Lower leg skin (tissue), 4 donors: ENCODE measurements at regions not wholly inside any gene's neighbourhood (a gene's known extent, or its start where the extent isn't known, plus 50 kb on each side); places are given as distances from the start of the nearest gene placed in this dataset.

Experiments used
- DNase-seq, 2 donors: peaks; one replicate each; pipeline ENCODE4 v3.0.0-alpha.2; 2019; ENCODE audit warnings: low spot score in 2 of 2
- H3K4me3 ChIP-seq: fragments of 200-600 bp; sonication (generic); 2 replicates; pipeline ENCODE4 v1.5.1; 2017; ENCODE audit warnings: mild to moderate bottlenecking, low read depth; ENCODE audit not compliant: poor library complexity, severe bottlenecking
- POLR2A ChIP-seq, 2 donors: fragments of 450-650 bp; IDR thresholded peaks; one replicate each; pipeline ENCODE4 v1.6.1; 2016 to 2017; ENCODE audit warnings: antibody characterized with exemption in 2 of 2, mild to moderate bottlenecking in 1 of 2, moderate library complexity in 1 of 2
- WGBS, 2 donors: methylation state at CpG; one replicate each; pipeline ENCODE4 v1.1.5; 2018; 5-methylcytosine and 5-hydroxymethylcytosine counted together
- intact Hi-C: fragments of 100-400 bp; cut with DNase I; formaldehyde crosslinking; loops from one replicate; pipeline ENCODE4 v1.15.0; 2023; ENCODE audit warnings: low total_unique reads
- TF ChIP-seq, protein P1 (sequence below), 3 donors: fragments of 450-650 bp; IDR thresholded peaks; one replicate each; pipeline ENCODE4 v1.5.1; 2016; ENCODE audit warnings: antibody characterized with exemption in 3 of 3, mild to moderate bottlenecking in 3 of 3, moderate library complexity in 2 of 3

- TF ChIP-seq, protein P1, sequence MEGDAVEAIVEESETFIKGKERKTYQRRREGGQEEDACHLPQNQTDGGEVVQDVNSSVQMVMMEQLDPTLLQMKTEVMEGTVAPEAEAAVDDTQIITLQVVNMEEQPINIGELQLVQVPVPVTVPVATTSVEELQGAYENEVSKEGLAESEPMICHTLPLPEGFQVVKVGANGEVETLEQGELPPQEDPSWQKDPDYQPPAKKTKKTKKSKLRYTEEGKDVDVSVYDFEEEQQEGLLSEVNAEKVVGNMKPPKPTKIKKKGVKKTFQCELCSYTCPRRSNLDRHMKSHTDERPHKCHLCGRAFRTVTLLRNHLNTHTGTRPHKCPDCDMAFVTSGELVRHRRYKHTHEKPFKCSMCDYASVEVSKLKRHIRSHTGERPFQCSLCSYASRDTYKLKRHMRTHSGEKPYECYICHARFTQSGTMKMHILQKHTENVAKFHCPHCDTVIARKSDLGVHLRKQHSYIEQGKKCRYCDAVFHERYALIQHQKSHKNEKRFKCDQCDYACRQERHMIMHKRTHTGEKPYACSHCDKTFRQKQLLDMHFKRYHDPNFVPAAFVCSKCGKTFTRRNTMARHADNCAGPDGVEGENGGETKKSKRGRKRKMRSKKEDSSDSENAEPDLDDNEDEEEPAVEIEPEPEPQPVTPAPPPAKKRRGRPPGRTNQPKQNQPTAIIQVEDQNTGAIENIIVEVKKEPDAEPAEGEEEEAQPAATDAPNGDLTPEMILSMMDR (IDR thresholded peaks at IDR 0.05), result no peak
- TF ChIP-seq POLR2A (IDR thresholded peaks at IDR 0.05), result no peak
- DNase-seq, result peak in 1 of 2 donors; percentile 17
- 52 to 57% methylated on average over 5 of the region's 5 CpGs for WGBS, 2 donors
- H3K4me3 ChIP-seq, result no peak overlapping the region
- intact Hi-C loops, result no loop called here
Observed at GRCh38 chr14:66425402-66425801, 60.8 kb upstream of the CCDC196 start.

DNA sequence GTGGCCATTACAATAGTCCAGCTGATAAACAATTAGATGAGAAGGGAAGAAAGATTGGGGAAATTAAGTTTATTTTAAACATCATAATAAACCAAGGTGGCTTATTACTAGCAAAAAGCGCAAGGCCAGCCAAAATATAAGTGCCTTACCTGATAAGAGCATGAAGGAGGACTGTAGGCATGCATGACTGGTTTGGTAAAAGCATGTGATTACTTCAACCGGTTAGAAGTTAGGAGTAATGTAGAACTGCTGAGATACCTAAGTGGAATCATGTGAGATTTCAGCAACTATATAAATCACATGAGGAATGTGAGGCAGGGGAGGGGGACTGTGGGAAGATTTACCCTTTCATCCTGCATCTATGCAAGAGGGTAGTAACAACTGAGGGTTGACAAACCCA is 59.7 kb upstream of the CCDC196 start:
- H3K4me3 ChIP-seq, result no peak overlapping the region
- DNase-seq, result no peak
- no peak for TF ChIP-seq POLR2A (IDR thresholded peaks at IDR 0.05)
- TF ChIP-seq, protein P1 (IDR thresholded peaks at IDR 0.05), result no peak
- intact Hi-C loops, result no loop called here
- 47 to 50% methylated on average over 2 of the region's 2 CpGs for WGBS, 2 donors

- H3K4me3 ChIP-seq, result no peak overlapping the region
- TF ChIP-seq, protein P1 (IDR thresholded peaks at IDR 0.05), result no peak
- TF ChIP-seq POLR2A (IDR thresholded peaks at IDR 0.05), result no peak
- no peak for DNase-seq
- WGBS, 2 donors, result 79 to 80% methylated on average over 1 of the region's 1 CpG
- intact Hi-C loops, result no loop called here
Observed at GRCh38 chr14:66432334-66432733, 53.8 kb upstream of the CCDC196 start.

DNA sequence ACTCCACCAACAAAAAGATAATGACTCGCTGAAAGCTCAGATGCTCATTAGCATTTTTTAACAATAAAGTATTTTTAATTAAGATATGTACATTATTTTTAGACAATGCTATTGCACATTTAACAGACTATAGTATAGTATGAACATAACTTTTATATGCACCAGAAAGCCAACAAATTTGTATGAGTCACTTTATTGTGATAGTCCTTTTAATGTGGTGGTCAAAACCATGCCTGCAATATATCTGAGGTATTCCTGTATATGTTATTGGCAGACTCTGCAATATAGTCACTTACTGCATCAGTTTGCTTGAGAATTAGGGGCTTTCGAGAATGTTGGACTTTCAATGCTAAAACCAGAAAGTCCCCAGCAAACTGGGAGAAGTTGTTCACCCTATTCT is 51.7 kb upstream of the CCDC196 start:
- intact Hi-C loops, result no loop called here
- no peak for TF ChIP-seq POLR2A (IDR thresholded peaks at IDR 0.05)
- TF ChIP-seq, protein P1 (IDR thresholded peaks at IDR 0.05), result no peak
- 89 to 94% methylated on average over 2 of the region's 2 CpGs for WGBS, 2 donors
- no peak overlapping the region for H3K4me3 ChIP-seq
- DNase-seq, result no peak

GRCh38 chr14:66435683-66436082 is 50.5 kb upstream of the CCDC196 start:
- TF ChIP-seq, protein P1 (IDR thresholded peaks at IDR 0.05), result no peak
- TF ChIP-seq POLR2A (IDR thresholded peaks at IDR 0.05), result no peak
- H3K4me3 ChIP-seq, result no peak overlapping the region
- DNase-seq, result no peak
- WGBS, 2 donors, result 53 to 73% methylated on average over 1 of the region's 1 CpG
- intact Hi-C loops, result no loop called here
